ENCODE measurements at regions not wholly inside any gene's neighbourhood (a gene's known extent, or its start where the extent isn't known, plus 50 kb on each side); places are given as distances from the start of the nearest gene placed in this dataset.

GRCh38 chr6:24019830-24020229 lies 106.2 kb upstream of the NRSN1 start:
- TF ChIP-seq, protein P1, sequence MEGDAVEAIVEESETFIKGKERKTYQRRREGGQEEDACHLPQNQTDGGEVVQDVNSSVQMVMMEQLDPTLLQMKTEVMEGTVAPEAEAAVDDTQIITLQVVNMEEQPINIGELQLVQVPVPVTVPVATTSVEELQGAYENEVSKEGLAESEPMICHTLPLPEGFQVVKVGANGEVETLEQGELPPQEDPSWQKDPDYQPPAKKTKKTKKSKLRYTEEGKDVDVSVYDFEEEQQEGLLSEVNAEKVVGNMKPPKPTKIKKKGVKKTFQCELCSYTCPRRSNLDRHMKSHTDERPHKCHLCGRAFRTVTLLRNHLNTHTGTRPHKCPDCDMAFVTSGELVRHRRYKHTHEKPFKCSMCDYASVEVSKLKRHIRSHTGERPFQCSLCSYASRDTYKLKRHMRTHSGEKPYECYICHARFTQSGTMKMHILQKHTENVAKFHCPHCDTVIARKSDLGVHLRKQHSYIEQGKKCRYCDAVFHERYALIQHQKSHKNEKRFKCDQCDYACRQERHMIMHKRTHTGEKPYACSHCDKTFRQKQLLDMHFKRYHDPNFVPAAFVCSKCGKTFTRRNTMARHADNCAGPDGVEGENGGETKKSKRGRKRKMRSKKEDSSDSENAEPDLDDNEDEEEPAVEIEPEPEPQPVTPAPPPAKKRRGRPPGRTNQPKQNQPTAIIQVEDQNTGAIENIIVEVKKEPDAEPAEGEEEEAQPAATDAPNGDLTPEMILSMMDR (IDR thresholded peaks at IDR 0.05), result no peak
- no peak for TF ChIP-seq POLR2A (IDR thresholded peaks at IDR 0.05)
